ENCODE measurements at regions not wholly inside any gene's neighbourhood (a gene's known extent, or its start where the extent isn't known, plus 50 kb on each side); places are given as distances from the start of the nearest gene placed in this dataset.

DNA sequence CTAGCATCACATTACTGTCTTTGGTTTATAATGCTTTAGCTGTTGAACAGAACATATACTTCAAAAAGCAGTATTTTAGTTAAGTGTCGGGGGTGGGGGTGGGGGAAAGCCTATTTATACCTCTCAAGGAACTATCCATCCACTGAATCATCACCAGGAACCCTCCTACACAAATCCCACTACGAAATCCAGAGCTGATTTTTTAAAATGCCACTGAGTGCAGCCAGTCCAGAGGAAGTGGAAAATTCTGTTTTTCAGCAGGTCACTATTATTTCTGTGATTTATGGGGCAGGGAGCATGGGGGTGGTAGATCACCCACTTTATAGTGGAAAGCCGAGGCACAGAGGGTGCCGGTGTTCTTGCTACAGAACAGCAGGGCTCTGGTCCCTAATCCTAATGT lies 284.1 kb downstream of the SOX9 start:
- no peak for ATAC-seq (replicated peaks)
- no peak overlapping the region for H3K4me3 Mint-ChIP-seq
- no peaks in the 10 kb centered on the region for H3K27me3 Mint-ChIP-seq
- H3K36me3 Mint-ChIP-seq (ENCODE audit: low read depth), result peaks cover 7% of the 10 kb centered on the region
- H3K27ac Mint-ChIP-seq, result no peak overlapping the region
- H3K9me3 Mint-ChIP-seq, result peaks cover 4% of the 10 kb centered on the region
- no peaks in the 10 kb centered on the region for H3K4me1 Mint-ChIP-seq

DNA sequence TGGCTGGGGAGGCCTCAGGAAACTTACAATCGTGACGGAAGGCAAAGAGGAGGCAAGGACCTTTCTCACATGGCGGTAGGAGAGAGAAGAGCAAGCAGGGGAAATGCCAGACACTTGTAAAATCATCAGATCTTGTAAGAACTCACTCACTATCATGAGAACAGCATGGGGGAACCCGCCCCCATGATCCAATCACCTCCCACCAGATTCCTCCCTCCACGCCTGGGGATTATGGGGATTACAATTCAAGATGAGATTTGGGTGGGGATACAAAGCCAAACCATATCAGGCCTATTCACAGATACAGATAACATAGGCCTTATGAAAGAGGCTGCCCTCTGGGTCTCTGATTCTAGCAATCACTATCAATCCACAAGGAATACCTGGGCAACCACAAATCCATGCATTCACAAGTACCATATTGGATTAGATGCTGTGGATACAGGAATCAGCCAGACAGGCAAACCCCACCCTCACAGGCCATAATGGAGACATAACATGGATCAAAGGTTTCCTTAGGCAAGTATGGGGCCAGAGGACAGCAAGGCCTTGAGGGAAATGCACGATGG lies 284.9 kb downstream of the SOX9 start:
- no peak for ATAC-seq (replicated peaks)

GRCh38 chr17:72406498-72406897 lies 285.7 kb downstream of the SOX9 start:
- H3K4me1 Mint-ChIP-seq, result no peaks in the 10 kb centered on the region
- H3K36me3 Mint-ChIP-seq (ENCODE audit: low read depth), result peaks cover 7% of the 10 kb centered on the region
- H3K9me3 Mint-ChIP-seq, result peaks cover 4% of the 10 kb centered on the region
- no peaks in the 10 kb centered on the region for H3K27me3 Mint-ChIP-seq
- no peak overlapping the region for H3K4me3 Mint-ChIP-seq
- no peak overlapping the region for H3K27ac Mint-ChIP-seq
- ATAC-seq (replicated peaks), result no peak

More for the DNA sequence above, 284.9 kb downstream of the SOX9 start:
- Mint-ChIP-seq H3K4me3 (no peak overlapping the region), H3K27me3 (no peaks in the 10 kb centered on the region), H3K9me3 (peaks cover 4% of the 10 kb centered on the region), H3K4me1 (no peaks in the 10 kb centered on the region), H3K27ac (no peak overlapping the region), H3K36me3 (ENCODE audit: low read depth) (peaks cover 7% of the 10 kb centered on the region)

- no peak for ATAC-seq (replicated peaks)
- Mint-ChIP-seq H3K27me3 (no peaks in the 10 kb centered on the region), H3K4me1 (no peaks in the 10 kb centered on the region), H3K9me3 (peaks cover 4% of the 10 kb centered on the region), H3K27ac (no peak overlapping the region), H3K36me3 (ENCODE audit: low read depth) (peaks cover 7% of the 10 kb centered on the region), H3K4me3 (no peak overlapping the region)
These were observed 286.6 kb downstream of the SOX9 start for GRCh38 chr17:72407336-72407909.

GRCh38 chr17:72407931-72408330 lies 287.1 kb downstream of the SOX9 start:
- H3K9me3 Mint-ChIP-seq, result peaks cover 4% of the 10 kb centered on the region
- H3K4me1 Mint-ChIP-seq, result no peaks in the 10 kb centered on the region
- no peaks in the 10 kb centered on the region for H3K27me3 Mint-ChIP-seq
- H3K27ac Mint-ChIP-seq, result no peak overlapping the region
- no peak overlapping the region for H3K4me3 Mint-ChIP-seq
- peaks cover 7% of the 10 kb centered on the region for H3K36me3 Mint-ChIP-seq (ENCODE audit: low read depth)
- ATAC-seq (replicated peaks), result no peak

DNA sequence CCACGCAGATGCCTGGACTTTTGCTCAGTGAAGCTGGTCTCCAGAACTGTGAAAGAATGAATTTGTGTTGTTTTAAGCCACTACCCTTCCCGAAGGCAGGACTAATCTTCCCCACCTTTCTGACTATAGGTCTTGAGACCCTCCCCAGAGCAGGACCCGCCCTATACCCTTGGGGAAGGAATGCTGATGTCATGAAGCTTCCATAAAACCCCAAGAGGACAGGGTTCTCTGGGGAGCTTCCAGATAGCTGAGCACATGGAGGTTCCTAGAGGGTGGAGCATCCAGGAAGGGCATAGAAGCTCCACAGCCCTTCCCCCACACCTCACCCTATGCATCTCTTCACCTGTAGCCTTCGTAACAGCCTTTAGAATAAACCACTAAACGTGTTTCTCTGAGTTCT lies 287.8 kb downstream of the SOX9 start:
- Mint-ChIP-seq H3K36me3 (ENCODE audit: low read depth) (peaks cover 3% of the 10 kb centered on the region), H3K4me1 (no peaks in the 10 kb centered on the region), H3K9me3 (peaks cover 1% of the 10 kb centered on the region), H3K4me3 (no peak overlapping the region), H3K27ac (no peak overlapping the region), H3K27me3 (no peaks in the 10 kb centered on the region)
- ATAC-seq (replicated peaks), result no peak

DNA sequence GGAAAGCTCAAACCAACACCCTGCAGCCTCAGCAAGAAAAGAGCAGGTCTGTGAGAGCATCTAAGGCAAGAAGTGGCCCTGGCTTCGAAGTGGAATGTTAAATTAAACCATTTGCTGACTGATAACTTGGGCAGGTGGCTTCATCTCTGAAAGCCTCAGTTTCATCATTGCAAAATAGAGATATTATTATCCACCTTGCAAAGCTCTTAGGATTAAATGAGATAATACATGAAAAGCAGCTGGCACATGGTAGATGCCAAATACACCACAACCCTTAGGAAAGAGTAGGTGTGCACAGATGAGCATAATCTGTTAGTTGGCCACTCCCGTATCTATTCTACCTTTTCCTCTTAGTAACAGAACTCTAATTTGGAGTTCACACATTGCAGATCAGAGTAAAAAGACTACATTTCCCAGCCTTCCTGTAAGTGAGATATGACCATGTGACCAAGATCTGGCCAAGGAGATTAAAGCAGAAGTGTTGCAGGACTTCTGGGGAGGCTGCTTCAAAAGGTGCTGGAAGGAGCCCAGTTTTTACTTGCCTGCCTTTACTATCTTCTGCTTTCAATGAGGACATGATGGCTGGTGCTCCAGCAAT lies 288.7 kb downstream of the SOX9 start:
- no peak for ATAC-seq (replicated peaks)
- H3K36me3 Mint-ChIP-seq (ENCODE audit: low read depth), result no peaks in the 10 kb centered on the region
- H3K27me3 Mint-ChIP-seq, result no peaks in the 10 kb centered on the region
- H3K9me3 Mint-ChIP-seq, result no peaks in the 10 kb centered on the region
- no peaks in the 10 kb centered on the region for H3K4me1 Mint-ChIP-seq
- H3K27ac Mint-ChIP-seq, result no peak overlapping the region
- H3K4me3 Mint-ChIP-seq, result no peak overlapping the region

GRCh38 chr17:72411124-72411563 lies 290.3 kb downstream of the SOX9 start:
- Mint-ChIP-seq H3K4me3 (no peak overlapping the region), H3K27me3 (no peaks in the 10 kb centered on the region), H3K36me3 (ENCODE audit: low read depth) (no peaks in the 10 kb centered on the region), H3K9me3 (no peaks in the 10 kb centered on the region), H3K4me1 (no peaks in the 10 kb centered on the region), H3K27ac (no peak overlapping the region)
- no peak for ATAC-seq (replicated peaks)

- Mint-ChIP-seq H3K36me3 (ENCODE audit: low read depth) (no peaks in the 10 kb centered on the region), H3K4me1 (no peaks in the 10 kb centered on the region)
These were observed 291.8 kb downstream of the SOX9 start for GRCh38 chr17:72412650-72413076.

GRCh38 chr17:72413077-72414031 lies 292.5 kb downstream of the SOX9 start:
- Mint-ChIP-seq H3K27me3 (peaks cover 3% of the 10 kb centered on the region), H3K27ac (no peak overlapping the region), H3K4me3 (no peak overlapping the region), H3K36me3 (ENCODE audit: low read depth) (no peaks in the 10 kb centered on the region), H3K4me1 (no peaks in the 10 kb centered on the region), H3K9me3 (peaks cover 3% of the 10 kb centered on the region)
- no peak for ATAC-seq (replicated peaks)

More at GRCh38 chr17:72412650-72413076, 291.8 kb downstream of the SOX9 start:
- ATAC-seq (replicated peaks), result no peak
- H3K27me3 Mint-ChIP-seq, result no peaks in the 10 kb centered on the region
- H3K27ac Mint-ChIP-seq, result no peak overlapping the region
- no peak overlapping the region for H3K4me3 Mint-ChIP-seq
- H3K9me3 Mint-ChIP-seq, result no peaks in the 10 kb centered on the region

DNA sequence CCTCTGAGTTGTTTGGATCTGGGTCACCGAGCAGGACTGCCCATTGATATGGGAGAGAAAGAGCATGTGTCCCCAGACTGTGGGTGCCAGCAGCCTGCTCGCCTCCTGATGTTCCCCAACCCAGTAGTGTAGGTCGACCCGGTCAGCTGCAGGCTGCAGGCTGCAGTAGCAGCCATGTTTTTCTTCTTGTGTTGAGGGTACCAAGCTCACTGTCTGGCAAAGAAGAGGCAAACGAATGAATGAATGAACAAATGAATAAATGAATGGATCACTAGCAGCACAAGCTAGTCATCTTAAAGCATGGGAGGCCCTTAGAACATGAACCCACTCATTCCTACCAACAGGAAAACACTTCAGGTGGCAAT lies 293.2 kb downstream of the SOX9 start:
- Mint-ChIP-seq H3K4me3 (no peak overlapping the region), H3K36me3 (ENCODE audit: low read depth) (no peaks in the 10 kb centered on the region), H3K4me1 (no peaks in the 10 kb centered on the region), H3K9me3 (peaks cover 8% of the 10 kb centered on the region), H3K27me3 (peaks cover 4% of the 10 kb centered on the region), H3K27ac (no peak overlapping the region)
- ATAC-seq (replicated peaks), result no peak

GRCh38 chr17:72414967-72415853 lies 294.4 kb downstream of the SOX9 start:
- Mint-ChIP-seq H3K4me3 (no peak overlapping the region), H3K4me1 (no peaks in the 10 kb centered on the region), H3K27me3 (peaks cover 4% of the 10 kb centered on the region), H3K36me3 (ENCODE audit: low read depth) (no peaks in the 10 kb centered on the region), H3K9me3 (peaks cover 8% of the 10 kb centered on the region), H3K27ac (no peak overlapping the region)
- no peak for ATAC-seq (replicated peaks)

- Mint-ChIP-seq H3K27ac (no peak overlapping the region), H3K27me3 (peaks cover 4% of the 10 kb centered on the region), H3K36me3 (ENCODE audit: low read depth) (no peaks in the 10 kb centered on the region), H3K4me3 (no peak overlapping the region), H3K4me1 (peaks cover 3% of the 10 kb centered on the region), H3K9me3 (peaks cover 8% of the 10 kb centered on the region)
- ATAC-seq (replicated peaks), result no peak
These were observed 295.3 kb downstream of the SOX9 start for GRCh38 chr17:72416054-72416675.

Measured in activated T-helper 17 cell treated with anti-CD3 and anti-CD28 coated beads, Interleukin-2, amount 50 U/mL, for 72 hours (primary cell).